Astrocyte of the hippocampus (primary cell): ENCODE measurements at regions not wholly inside any gene's neighbourhood (a gene's known extent, or its start where the extent isn't known, plus 50 kb on each side); places are given as distances from the start of the nearest gene placed in this dataset.
A peak's percentile ranks its signal among the peaks of the same experiment; 100 is the strongest.

ENCODE experiments used
- DNase-seq: peaks from one replicate; pipeline ENCODE4 v3.0.0; 2011; ENCODE audit warnings: low read depth, low spot score

DNA sequence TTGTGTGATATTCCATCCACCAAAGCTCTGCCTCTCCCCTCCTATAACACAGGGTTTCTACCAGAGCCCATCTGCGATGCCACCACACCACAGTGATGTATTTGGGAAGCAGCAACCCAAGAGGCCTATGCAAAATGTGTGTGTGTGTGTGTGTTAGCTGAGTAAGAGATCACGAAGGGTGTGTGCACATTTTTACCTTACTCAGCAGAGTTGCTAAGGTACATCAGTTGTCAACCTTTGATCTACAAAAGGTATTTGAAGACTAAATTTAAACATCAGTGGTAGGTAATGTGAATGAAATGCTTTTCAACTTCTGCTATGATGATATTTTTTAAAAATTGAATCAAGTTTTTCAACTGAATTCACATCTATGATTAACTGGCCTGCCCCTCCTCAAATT is 227.6 kb downstream of the FBXO15 start:
- DNase-seq = no peak

- no peak for DNase-seq
Observed at GRCh38 chr18:73918816-73919215, 228.8 kb downstream of the FBXO15 start.

- DNase-seq = no peak
Observed at GRCh38 chr18:73917046-73917445, 230.6 kb downstream of the FBXO15 start.

- no peak for DNase-seq
Observed at GRCh38 chr18:73913505-73913904, 234.1 kb downstream of the FBXO15 start.

DNA sequence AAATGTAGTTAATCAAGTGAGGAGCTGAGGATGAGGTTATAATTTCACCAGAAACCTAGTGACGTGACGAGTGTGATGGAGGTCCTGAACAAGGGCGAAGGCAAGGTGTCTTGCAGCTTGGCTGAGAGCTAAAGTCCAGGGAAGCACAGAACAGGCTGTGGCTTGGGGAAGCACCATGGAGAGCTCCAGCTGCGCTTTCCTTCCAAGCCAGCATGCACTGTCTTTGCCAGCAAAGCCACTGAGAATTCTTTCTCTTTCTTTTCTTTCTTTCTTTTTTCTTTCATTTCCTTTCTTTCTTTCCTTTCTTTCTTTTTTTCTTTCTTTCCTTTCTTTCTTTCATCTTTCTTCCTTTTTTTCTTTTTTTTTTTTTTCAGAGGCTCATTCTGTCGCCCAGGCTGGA is 239.3 kb downstream of the FBXO15 start:
- DNase-seq = peak; percentile 77

DNA sequence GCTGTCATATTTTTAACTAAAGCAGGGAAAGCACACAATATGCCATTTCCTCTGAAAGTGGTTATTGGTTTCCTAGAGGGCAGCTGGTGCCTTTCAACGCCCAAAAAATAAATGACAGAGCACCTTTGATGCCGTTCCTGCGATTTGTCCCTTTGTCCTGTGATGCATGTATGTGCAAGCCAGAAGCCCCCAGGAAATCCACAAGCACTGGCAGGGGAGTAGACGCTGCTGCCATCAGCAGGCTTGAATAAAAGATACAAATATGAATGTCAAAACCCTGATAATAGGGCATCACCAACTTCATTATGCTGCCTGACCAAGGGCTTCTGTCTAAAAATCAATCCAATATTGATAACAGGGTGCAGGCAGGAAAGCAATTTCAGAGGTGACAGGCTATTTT is 246.1 kb downstream of the FBXO15 start:
- DNase-seq = no peak

DNA sequence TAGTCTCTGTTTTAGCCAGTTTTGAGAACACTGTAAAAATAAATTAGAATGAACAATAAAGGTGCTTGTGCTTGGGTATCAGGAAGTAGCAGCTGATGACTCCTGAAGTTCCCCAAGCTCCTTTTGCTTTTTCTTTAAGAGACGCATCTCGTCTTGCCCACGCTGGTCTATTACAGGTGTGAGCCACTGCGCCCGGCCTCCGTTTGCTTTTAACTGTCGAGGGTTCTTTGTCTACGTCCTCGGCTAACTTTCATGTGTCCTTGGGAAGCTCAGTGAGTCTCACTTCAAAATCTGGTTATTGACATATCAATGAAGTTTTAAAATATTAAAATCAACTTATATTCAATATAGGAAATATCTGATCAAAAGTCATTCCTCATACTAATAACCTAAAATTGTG is 246.5 kb downstream of the FBXO15 start:
- DNase-seq = no peak

DNA sequence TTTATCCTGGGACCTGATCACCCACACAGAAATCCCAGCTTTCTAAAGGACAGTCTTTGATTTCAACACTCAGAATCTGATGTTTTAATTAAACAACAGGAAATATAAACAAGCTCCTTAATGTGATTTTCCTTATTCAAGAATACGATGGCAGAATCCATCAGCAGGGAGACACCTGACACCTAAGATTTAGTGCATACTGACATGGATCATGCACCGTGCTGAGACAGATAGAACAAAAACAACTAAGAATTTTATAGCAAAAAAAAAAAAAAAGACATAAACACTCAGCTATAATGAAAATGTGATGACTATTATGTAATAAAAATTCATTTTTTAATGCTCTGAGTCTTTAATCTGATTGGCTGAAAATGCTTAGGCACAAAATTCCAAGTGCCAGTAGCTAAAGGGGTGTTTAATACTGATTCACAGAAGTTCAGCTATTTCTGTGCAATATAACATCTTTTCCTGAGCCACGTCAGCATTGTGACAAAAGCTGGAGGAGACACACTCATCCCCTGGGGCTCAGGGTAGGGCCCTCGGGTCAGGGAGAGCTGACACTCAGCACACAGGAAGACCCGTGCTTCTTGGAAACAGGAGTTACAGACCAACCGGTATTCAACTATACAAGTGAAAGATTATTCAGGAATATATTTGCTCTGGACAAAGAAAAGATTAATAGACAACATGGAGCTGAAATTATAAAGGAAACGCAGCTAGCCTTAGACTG is 247.4 kb downstream of the FBXO15 start:
- DNase-seq = no peak

- DNase-seq = no peak
Observed at GRCh38 chr18:73897517-73897916, 250.1 kb downstream of the FBXO15 start.

GRCh38 chr18:73896685-73897084 is 250.9 kb downstream of the FBXO15 start:
- no peak for DNase-seq

DNA sequence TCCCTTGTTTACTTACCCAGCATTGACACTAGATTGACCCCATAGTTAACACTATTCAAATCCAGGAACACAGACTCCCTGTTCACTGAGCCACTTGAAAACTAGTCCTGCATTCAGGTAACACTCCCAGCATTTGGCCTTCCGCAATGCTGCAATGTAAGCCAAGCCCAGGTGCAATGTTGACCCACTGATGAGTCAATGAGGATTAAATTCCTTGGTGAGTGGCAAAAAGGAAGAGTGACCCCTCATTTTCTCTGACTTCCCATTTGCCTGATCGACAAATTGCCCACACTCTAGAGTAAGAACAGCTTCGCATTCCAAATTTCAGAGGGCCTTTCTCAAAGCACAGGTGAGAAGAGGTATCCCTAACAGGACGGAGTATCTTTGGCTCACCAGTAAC is 251.9 kb downstream of the FBXO15 start:
- DNase-seq = no peak

DNA sequence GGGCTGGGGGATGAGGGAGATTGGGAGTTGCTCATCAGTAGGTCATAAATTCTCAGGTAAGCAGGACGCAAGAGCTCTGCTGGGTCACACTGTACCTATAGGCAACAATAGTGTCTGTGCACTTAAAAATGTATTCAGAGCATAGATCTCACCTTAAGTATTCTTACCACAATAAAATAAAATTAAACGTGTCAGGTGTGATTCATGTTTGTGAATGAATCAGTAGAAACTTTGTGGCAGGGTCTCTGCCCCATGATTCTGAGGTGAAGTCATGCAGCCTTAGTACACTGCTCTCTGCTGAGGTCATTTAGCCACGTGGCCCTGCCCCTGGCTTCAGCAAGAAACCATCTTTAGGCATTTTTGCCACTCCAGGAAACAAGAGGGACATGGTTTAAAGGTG is 253.8 kb downstream of the FBXO15 start:
- peak; percentile 23 for DNase-seq

DNA sequence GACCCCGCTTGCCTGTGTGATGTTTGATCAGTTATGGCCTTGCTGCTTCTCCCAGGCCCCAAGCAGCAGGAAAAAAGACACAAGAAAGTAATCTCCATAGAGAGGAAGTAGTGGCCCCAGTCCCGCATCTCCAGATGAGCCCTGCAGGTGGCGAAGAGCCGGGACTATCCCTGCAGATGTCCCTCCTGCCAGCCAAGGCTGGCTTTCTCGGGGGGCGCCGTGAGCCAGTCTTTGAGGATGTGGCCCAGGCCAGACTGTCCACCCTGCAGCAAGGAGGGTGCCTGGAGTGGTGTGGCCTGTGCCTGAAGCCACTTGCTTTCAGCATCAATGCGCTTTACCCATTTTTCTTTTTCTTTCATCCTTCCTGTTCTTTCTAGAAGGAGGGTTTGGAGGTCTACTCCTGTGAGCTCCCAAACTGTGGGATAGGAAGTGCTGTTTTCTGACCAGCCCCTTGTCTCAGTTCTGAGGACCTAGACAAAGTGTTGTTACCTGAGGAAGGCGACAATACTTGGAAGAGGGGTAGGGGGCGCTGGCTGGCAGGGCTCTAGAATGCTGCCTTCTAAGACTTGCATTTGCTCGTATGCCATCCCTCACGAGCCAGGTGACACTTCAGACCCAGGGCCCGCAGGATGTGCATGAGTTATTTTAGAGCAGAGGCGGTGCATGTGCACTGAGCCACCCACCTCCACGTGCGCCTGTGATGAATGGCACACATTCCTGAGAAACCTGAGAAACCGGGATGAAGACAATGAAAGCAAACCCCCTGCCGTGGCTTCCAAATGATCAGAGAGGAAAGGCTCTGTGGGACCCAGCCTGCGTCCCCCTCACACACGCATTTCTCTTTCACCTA is 255.8 kb downstream of the FBXO15 start:
- DNase-seq = no peak

DNA sequence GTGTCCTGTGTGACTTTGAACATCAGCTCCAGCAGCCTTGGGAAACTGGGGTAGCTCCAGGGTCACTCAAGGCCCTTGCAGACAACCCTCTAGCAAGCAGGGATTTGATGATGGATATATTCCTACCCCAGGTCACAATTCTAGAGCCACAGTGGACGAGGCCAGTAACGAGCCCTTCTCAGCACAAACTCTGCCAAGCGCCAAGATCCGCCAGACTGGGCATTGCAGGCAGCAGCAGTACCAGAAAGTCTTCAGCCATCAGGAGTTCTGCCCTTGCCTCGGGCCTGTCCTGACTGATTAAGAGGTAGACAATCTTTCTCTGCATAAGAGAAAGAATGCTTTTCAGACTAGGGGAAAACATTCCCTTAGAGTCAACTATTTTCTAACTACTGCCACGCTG is 259.1 kb downstream of the FBXO15 start:
- DNase-seq = no peak

GRCh38 chr18:73887801-73888200 is 259.8 kb downstream of the FBXO15 start:
- no peak for DNase-seq

GRCh38 chr18:73884868-73885267 is 262.8 kb downstream of the FBXO15 start:
- no peak for DNase-seq

DNA sequence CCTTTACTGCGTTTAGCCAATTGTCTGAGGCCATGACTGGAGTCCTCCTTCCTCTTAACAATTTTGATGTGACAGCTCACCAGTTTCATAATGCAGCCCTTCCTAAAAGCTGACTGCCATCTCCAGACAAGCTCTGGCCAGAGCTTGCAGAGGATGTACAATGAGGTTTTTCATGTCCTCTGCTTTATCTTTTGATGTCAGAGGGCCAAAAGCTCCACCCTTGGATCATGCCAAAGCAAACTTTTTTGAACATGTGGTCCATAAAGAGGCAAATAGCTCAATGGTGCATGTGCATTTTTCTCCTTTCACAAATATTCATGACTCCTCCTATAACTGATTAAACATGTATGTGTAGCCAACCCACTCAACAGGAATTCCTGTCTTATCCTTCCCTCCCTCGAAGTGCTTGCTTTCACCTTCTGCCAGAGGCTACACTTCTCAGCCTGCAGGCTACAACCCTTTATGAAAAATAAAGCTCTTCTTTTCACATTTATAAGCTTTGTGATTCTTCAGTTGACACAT is 266.2 kb downstream of the FBXO15 start:
- DNase-seq = no peak

DNA sequence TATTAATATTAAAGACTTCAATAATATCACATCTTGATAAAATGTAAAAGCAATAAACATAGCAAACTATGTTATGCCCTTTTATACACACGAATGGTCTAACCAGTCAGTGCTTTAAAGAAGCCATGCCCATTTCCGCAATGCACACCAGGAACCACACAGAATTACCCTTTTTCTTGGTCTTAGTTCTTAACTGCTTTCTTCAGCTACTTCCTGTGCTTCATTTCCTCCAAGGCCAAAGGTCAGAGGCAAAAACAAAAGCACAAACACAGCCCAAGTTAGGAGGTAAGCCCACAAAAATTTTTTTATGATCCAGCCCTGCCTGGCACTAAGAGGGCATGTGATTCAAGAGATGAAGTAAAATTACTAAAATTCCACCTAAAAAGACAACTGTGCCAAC is 267.2 kb downstream of the FBXO15 start:
- DNase-seq = no peak

GRCh38 chr18:73879766-73880165 is 267.9 kb downstream of the FBXO15 start:
- peak; percentile 69 for DNase-seq

GRCh38 chr18:73879328-73879727 is 268.3 kb downstream of the FBXO15 start:
- DNase-seq = no peak

DNA sequence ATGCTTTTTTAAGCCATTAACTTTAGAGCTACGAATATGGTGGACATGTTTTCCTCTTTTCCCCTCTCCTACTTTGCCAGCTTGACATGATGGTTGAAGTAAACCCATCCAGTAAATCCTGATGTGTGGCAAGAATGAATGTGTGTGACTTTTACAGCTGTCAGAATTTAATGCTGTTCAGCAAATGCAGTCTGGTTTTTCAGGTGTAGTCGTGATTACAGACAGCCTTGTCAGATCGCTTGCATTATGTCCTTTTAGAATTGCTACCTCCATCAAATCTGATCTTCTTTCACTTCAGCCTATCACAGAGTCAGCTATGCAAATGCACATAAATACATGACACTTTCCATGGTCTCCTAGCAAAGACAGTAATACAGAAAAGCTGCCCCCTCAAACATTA is 278.5 kb downstream of the FBXO15 start:
- no peak for DNase-seq

DNA sequence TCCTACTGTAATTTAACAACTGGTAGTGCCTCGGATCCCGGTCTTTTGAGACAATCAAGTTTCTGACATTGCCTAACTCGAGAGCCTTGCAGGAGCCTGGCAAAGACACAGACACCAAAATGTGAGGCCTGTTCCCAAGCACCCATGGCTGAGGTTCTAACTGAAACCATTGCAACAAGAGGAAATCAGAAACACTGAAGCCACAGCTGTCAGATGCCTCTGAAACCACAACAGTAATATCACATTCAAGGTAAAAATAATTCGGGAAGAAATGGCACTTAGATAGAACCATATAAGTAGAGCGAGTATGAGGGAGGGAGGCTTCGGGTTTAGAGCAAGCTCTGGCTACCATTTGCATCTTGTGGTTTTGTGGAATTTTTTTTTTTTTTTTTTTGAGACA is 285.9 kb downstream of the FBXO15 start:
- no peak for DNase-seq

DNA sequence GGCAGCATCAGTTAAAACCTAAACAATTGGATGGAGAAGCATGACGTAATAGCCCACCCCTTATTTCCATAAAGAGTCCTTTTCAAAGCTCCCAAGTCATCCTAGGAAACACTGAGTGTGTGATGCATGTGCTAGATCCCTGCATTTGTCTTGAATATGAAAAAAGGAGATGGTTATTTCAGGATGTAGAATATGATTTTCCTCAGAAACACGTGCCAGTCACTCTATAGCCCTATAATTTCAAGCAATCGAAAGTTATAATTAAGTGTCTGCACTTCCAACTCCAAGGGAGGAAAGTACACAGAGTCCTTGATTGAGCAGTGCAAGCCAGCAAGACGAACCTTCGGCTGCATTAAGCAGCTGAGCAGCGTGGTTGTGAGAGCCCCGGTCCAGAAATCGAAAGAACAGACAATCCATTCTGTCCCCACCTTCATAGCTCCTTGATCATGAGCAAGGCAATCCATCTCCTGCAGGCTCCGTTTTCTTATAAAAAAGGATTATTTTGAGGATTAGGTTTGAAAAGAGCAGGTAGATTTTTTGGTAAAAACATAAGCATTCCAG is 287.7 kb downstream of the FBXO15 start:
- DNase-seq = no peak
